ENCODE measurements at regions not wholly inside any gene's neighbourhood (a gene's known extent, or its start where the extent isn't known, plus 50 kb on each side); places are given as distances from the start of the nearest gene placed in this dataset.

DNA sequence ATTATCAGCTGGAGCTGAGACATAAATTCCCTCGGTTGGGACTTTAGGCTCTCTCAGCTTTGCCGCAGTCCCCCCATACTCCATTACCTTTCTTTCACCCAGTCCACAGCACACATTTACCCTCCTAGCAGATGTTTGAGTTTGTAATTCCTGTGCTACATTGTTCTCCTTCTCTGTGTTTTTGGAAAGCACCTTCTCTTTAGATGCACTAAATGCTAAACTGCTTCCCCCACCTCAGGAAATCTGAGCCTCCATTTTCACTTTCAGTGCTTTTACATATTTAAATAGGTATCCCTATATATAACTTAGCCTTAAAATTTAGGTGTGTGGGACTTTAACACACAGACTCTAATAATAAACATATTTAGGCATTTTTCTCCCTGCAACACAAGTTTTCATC is 356.9 kb downstream of the NFIB start:
- no peak overlapping the region for H3K27ac Mint-ChIP-seq (ENCODE audit: low read depth)
- H3K27me3 Mint-ChIP-seq, result no peaks in the 10 kb centered on the region
- no peaks in the 10 kb centered on the region for H3K36me3 Mint-ChIP-seq (ENCODE audit: insufficient read depth)
- no peak overlapping the region for H3K4me3 Mint-ChIP-seq
- H3K4me1 Mint-ChIP-seq, result no peaks in the 10 kb centered on the region
- H3K9me3 Mint-ChIP-seq, result peaks cover 9% of the 10 kb centered on the region
- ATAC-seq (replicated peaks; ENCODE audit: extremely low read depth, poor library complexity, severe bottlenecking), result no peak
- no peak for DNase-seq (ENCODE audit: low spot score in 2 of 2)

DNA sequence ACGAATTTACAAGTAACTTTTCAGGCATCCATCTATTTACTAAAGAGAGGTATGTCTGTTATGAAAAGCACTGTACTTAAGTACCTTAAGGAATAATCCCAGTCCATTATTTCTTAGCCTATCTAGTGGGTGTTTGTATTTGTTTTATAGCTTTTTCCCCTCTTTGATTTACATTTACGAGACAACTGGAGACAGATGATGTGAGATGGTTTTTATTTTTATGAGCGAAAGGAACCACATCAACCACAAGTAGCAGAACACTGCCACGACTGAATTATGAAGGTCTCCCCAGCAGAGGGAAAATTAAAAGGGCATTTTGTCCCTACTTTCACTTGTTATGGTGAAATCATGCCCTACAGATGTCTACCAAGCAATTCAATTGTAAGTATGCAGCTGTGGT is 357.8 kb downstream of the NFIB start:
- Mint-ChIP-seq H3K36me3 (ENCODE audit: insufficient read depth) (no peaks in the 10 kb centered on the region), H3K9me3 (peaks cover 9% of the 10 kb centered on the region), H3K27ac (ENCODE audit: low read depth) (no peak overlapping the region), H3K4me1 (no peaks in the 10 kb centered on the region), H3K27me3 (no peaks in the 10 kb centered on the region), H3K4me3 (no peak overlapping the region)
- ATAC-seq (replicated peaks; ENCODE audit: extremely low read depth, poor library complexity, severe bottlenecking), result no peak
- DNase-seq (ENCODE audit: low spot score in 2 of 2), result no peak

DNA sequence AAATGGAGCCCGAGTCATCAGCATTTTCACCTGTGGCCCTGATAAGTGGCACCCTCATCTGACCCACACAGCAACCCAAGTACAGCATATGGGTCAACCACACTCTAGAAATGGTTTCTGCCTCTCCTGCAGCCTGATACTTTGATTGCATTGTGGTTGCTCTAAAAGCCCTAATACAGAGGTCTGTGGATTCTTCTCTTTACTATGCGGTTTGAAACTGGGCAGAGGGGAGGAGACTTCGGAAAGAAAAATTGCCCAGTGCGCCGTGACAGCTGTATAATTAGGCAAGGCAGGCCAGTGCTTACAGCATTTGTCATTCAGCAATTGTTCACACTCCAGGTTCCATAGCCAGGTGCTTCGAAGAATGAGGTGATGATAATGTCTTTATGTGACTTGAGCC is 361.0 kb downstream of the NFIB start:
- Mint-ChIP-seq H3K27me3 (no peaks in the 10 kb centered on the region), H3K4me3 (no peak overlapping the region), H3K9me3 (peaks cover 15% of the 10 kb centered on the region), H3K4me1 (no peaks in the 10 kb centered on the region), H3K36me3 (ENCODE audit: insufficient read depth) (no peaks in the 10 kb centered on the region), H3K27ac (ENCODE audit: low read depth) (no peak overlapping the region)
- ATAC-seq (replicated peaks; ENCODE audit: extremely low read depth, poor library complexity, severe bottlenecking) (no peak), DNase-seq (ENCODE audit: low spot score in 2 of 2) (no peak)

DNA sequence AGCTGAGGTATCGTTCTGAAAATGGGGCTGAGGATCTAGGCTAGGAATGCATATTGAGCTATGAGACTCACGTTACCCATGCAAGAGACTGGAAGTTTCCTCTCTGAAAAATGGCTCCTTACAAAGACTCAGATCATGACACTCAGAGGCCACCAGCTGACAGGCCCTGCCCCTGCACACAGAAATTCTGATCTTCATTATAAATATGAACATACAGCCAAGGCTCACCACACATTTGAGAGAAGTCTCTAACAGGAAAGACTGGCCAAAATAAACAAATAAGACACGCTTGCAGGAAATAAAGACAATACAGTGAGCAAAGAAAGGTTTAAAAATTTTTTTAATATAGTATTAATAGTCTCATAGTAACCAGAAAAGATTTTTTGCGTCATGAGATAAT is 365.9 kb downstream of the NFIB start:
- no peaks in the 10 kb centered on the region for H3K4me1 Mint-ChIP-seq
- H3K4me3 Mint-ChIP-seq, result no peak overlapping the region
- no peaks in the 10 kb centered on the region for H3K36me3 Mint-ChIP-seq (ENCODE audit: insufficient read depth)
- H3K27ac Mint-ChIP-seq (ENCODE audit: low read depth), result no peak overlapping the region
- ATAC-seq (replicated peaks; ENCODE audit: extremely low read depth, poor library complexity, severe bottlenecking) (no peak), DNase-seq (ENCODE audit: low spot score in 2 of 2) (no peak)
- H3K9me3 Mint-ChIP-seq, result peaks cover 11% of the 10 kb centered on the region
- no peaks in the 10 kb centered on the region for H3K27me3 Mint-ChIP-seq

DNA sequence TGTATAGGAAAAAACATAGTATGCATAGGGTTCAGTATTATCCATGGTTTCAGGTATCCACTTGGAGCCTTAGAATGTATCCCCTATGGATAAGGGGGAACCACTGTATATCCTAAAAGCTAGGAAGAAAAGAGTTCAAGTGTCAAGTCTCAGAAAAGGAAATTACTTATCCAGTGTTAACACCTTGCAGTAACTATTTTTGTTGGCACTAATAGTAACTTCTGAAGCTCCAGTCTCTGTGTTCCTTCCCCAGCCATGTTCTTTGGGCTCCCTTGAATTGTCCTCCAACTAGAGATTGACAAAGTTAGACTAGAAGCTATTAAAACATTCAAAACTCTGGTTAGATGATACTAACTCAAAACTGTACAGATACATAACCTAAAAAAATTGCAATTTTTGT is 370.8 kb downstream of the NFIB start:
- Mint-ChIP-seq H3K27ac (ENCODE audit: low read depth) (no peak overlapping the region), H3K27me3 (no peaks in the 10 kb centered on the region), H3K4me3 (no peak overlapping the region), H3K4me1 (no peaks in the 10 kb centered on the region), H3K9me3 (peaks cover 13% of the 10 kb centered on the region), H3K36me3 (ENCODE audit: insufficient read depth) (no peaks in the 10 kb centered on the region)
- ATAC-seq (replicated peaks; ENCODE audit: extremely low read depth, poor library complexity, severe bottlenecking), result no peak
- DNase-seq (ENCODE audit: low spot score in 2 of 2), result no peak

DNA sequence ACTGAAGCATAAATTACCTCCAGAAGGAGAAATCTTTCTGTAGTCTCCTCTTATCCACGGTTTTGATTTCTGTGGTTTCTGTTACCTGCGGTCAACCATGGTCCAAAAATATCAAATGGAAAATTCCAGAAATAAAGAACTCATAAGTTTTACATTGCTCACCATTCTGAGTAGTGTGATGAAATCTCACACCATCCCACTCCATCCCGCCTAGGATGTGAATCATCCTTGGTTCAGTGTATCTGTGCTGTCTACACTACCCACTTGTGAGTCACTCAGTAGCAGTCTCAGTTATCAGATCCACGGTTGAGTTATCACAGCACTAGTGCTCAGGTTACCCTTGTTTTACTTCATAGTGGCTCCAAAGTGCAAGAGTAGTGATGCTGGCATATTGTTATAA is 371.2 kb downstream of the NFIB start:
- Mint-ChIP-seq H3K9me3 (peaks cover 13% of the 10 kb centered on the region), H3K4me3 (no peak overlapping the region), H3K36me3 (ENCODE audit: insufficient read depth) (no peaks in the 10 kb centered on the region), H3K4me1 (no peaks in the 10 kb centered on the region), H3K27ac (ENCODE audit: low read depth) (no peak overlapping the region), H3K27me3 (no peaks in the 10 kb centered on the region)
- DNase-seq (ENCODE audit: low spot score in 2 of 2), result no peak
- ATAC-seq (replicated peaks; ENCODE audit: extremely low read depth, poor library complexity, severe bottlenecking), result no peak

DNA sequence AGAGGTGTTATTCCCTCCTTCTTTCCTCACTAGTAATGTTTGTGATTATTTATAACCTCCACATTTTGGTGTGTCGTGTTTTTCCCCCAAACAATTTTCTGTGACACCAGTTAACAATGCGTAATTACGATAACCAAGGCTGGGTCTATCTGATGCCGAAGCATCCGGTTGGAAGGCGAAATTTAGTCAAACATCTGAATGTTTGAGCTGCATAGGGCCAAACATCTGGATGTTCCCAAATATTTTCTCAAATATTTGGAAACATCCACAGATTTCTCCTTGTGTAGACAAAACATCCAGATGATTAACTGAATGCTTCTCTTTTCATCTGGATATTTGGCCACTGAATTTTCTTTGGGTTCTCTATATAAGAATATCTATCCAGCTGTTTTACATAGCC is 371.7 kb downstream of the NFIB start:
- H3K4me3 Mint-ChIP-seq, result no peak overlapping the region
- no peaks in the 10 kb centered on the region for H3K36me3 Mint-ChIP-seq (ENCODE audit: insufficient read depth)
- ATAC-seq (replicated peaks; ENCODE audit: extremely low read depth, poor library complexity, severe bottlenecking), result no peak
- no peaks in the 10 kb centered on the region for H3K4me1 Mint-ChIP-seq
- H3K9me3 Mint-ChIP-seq, result peaks cover 15% of the 10 kb centered on the region
- H3K27me3 Mint-ChIP-seq, result no peaks in the 10 kb centered on the region
- no peak for DNase-seq (ENCODE audit: low spot score in 2 of 2)
- no peak overlapping the region for H3K27ac Mint-ChIP-seq (ENCODE audit: low read depth)

DNA sequence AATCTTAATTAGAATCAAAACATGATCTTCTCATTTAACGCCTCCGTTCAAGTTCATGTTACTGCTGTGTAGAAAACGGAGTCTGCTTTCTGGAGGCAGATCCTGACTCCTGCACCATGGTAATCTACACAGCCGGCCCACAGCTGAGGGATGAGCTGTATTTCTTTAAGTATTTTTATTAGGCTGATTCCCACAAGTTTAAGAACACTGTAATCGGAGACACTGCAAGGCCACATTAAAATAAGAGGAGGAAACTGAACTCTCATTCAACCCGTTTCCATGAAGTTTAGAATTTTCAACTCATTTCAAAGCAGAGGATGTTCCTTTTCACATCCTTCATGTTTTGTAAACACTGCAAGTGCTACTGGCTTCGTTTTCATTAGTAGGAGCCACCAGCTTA is 372.2 kb downstream of the NFIB start:
- Mint-ChIP-seq H3K27me3 (no peaks in the 10 kb centered on the region), H3K9me3 (peaks cover 18% of the 10 kb centered on the region), H3K4me1 (no peaks in the 10 kb centered on the region), H3K27ac (ENCODE audit: low read depth) (no peak overlapping the region), H3K4me3 (no peak overlapping the region), H3K36me3 (ENCODE audit: insufficient read depth) (no peaks in the 10 kb centered on the region)
- ATAC-seq (replicated peaks; ENCODE audit: extremely low read depth, poor library complexity, severe bottlenecking), result no peak
- DNase-seq (ENCODE audit: low spot score in 2 of 2), result no peak

DNA sequence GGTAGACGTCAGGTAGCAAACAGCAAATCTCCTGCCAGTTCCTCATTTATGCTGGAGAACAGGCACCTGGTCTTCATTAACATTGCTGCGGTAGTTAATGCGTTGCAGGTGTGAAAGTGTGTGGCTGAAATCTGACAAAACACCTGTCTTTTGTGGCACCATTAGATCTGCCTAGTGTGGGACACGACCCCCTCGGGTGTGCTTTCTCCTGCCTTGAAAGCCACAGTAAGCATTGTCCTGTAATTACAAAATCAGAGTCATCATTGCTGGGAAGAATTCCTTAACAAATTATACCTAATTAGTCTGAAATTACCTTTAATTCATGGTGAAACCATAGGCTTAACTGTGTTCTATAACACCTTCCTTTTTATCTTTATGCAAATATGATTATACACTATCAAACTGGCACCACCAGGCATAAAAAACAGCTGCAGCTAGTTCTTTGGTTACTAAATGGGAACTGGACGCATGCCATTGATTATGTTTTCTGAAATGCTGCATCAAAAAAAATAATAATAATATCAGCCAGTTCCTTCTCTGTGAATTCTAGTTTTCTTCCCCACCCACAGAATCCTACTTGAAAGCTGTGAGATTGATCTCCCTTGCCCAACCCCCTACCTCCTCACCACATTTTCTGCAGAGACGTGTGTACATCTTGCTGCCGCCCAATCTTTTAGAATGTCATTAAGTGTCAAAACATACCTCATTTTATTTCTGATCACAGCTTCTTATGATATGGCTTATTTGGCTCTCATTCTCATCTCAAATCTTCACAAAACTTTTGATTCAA is 374.0 kb downstream of the NFIB start:
- H3K4me3 Mint-ChIP-seq, result no peak overlapping the region
- no peaks in the 10 kb centered on the region for H3K27me3 Mint-ChIP-seq
- no peaks in the 10 kb centered on the region for H3K4me1 Mint-ChIP-seq
- no peaks in the 10 kb centered on the region for H3K36me3 Mint-ChIP-seq (ENCODE audit: insufficient read depth)
- H3K27ac Mint-ChIP-seq (ENCODE audit: low read depth), result no peak overlapping the region
- DNase-seq (ENCODE audit: low spot score in 2 of 2) (no peak), ATAC-seq (replicated peaks; ENCODE audit: extremely low read depth, poor library complexity, severe bottlenecking) (no peak)
- H3K9me3 Mint-ChIP-seq, result peaks cover 18% of the 10 kb centered on the region

DNA sequence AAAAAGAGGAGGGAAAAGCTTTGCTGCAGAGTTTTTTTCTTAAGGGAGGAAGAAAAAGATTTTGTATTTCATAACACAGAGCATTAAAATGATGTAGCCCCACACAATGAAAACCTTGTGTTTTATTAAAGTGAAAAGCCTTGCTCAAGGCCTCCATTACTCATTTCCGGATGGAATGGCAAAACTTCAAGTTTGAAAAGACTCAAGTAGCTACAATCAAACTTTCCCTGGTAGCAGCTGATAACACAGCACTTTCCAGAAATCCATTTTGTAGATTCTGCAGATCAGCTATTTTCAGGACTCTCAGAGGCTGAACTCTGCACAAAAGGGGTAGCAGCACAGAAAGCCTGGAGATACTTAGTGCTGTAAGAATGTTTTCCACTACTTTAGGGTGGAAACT is 374.8 kb downstream of the NFIB start:
- no peaks in the 10 kb centered on the region for H3K4me1 Mint-ChIP-seq

DNA sequence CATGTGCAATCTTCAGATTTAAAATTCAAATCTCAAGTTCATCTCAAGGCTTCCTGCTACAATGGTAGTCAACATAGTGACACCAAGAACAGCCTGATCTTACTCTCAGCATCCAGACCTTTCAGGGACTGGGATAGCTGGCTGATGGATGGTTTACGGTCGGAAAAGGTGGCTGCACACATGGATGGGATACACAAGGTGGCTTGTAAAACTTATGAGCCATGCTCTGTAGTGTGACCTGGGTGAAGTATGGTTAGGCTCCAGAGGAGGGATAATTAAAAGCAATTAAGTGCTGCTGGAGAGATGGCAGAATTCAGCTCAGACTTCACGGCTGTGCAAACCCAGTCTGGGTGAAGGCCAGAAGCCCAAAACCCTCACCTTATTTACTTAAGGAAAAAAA is 379.5 kb downstream of the NFIB start:
- no peak for ATAC-seq (replicated peaks; ENCODE audit: extremely low read depth, poor library complexity, severe bottlenecking)
- H3K9me3 Mint-ChIP-seq, result peaks cover 10% of the 10 kb centered on the region
- no peaks in the 10 kb centered on the region for H3K27me3 Mint-ChIP-seq
- no peaks in the 10 kb centered on the region for H3K4me1 Mint-ChIP-seq
- H3K27ac Mint-ChIP-seq (ENCODE audit: low read depth), result no peak overlapping the region
- no peaks in the 10 kb centered on the region for H3K36me3 Mint-ChIP-seq (ENCODE audit: insufficient read depth)
- no peak for DNase-seq (ENCODE audit: low spot score in 2 of 2)
- no peak overlapping the region for H3K4me3 Mint-ChIP-seq

More for the DNA sequence above, 374.8 kb downstream of the NFIB start:
- Mint-ChIP-seq H3K9me3 (peaks cover 17% of the 10 kb centered on the region), H3K4me3 (no peak overlapping the region), H3K27me3 (no peaks in the 10 kb centered on the region), H3K27ac (ENCODE audit: low read depth) (no peak overlapping the region), H3K36me3 (ENCODE audit: insufficient read depth) (no peaks in the 10 kb centered on the region)
- no peak for DNase-seq (ENCODE audit: low spot score in 2 of 2)
- ATAC-seq (replicated peaks; ENCODE audit: extremely low read depth, poor library complexity, severe bottlenecking), result no peak

DNA sequence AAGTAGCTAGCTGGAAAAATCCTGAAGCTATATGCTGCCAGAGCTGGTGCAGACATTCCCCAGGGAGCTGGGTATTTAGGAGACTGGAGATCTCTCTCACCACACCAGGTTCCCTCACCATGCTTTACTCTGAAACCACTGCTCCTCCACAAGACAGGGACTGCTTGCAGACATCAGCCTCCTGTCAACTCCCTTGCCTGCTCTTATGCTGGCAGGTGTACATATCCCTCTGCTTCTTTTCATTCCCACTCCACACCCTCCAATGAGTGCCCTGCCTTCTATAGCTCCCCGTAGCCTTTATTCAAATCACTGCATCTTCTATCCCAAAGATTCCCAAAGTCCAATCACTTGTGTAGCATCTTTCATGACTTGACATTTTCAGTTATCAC is 380.7 kb downstream of the NFIB start:
- H3K27ac Mint-ChIP-seq (ENCODE audit: low read depth), result no peak overlapping the region
- ATAC-seq (replicated peaks; ENCODE audit: extremely low read depth, poor library complexity, severe bottlenecking) (no peak), DNase-seq (ENCODE audit: low spot score in 2 of 2) (no peak)
- no peaks in the 10 kb centered on the region for H3K36me3 Mint-ChIP-seq (ENCODE audit: insufficient read depth)
- no peaks in the 10 kb centered on the region for H3K4me1 Mint-ChIP-seq
- H3K4me3 Mint-ChIP-seq, result no peak overlapping the region
- peaks cover 10% of the 10 kb centered on the region for H3K9me3 Mint-ChIP-seq
- no peaks in the 10 kb centered on the region for H3K27me3 Mint-ChIP-seq

DNA sequence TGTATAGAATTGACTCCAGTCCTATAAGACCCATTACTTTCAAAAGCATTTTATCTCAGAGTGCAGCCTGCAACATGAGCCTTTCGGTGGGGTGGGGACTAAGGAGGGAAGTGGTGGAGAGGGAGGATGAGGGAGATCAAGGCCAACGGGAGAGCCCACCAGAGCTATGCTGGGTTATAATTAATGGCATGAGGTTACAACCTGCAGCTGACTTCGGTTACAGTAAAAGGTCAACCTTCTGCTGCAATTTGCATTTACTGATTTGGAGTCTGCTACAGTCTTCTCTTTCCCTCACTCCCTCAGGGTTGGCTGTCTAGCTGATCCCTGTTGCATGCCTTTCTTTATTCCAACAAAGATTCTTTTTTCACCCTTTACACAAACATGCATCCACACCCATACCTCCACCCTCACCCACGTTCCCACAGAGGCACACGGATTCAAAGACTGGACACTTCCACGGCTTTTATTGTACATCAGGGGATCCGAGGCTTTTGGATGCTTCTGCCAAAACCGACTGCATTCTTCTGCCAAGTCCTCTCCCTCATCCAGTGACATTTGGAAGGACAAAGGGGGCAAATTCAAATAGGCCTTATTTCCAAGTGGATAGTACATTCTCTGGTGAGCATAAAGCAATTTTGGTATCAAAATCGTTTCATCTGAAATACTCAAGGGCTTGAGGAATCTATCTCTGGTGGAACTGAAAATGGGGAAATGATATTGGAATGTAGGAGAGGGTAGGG is 381.2 kb downstream of the NFIB start:
- no peaks in the 10 kb centered on the region for H3K27me3 Mint-ChIP-seq
- H3K36me3 Mint-ChIP-seq (ENCODE audit: insufficient read depth), result no peaks in the 10 kb centered on the region

More for the DNA sequence above, 381.2 kb downstream of the NFIB start:
- DNase-seq (ENCODE audit: low spot score in 2 of 2) (no peak), ATAC-seq (replicated peaks; ENCODE audit: extremely low read depth, poor library complexity, severe bottlenecking) (no peak)
- H3K4me3 Mint-ChIP-seq, result no peak overlapping the region
- no peaks in the 10 kb centered on the region for H3K4me1 Mint-ChIP-seq
- no peak overlapping the region for H3K27ac Mint-ChIP-seq (ENCODE audit: low read depth)
- H3K9me3 Mint-ChIP-seq, result peaks cover 10% of the 10 kb centered on the region
